ENCODE measurements at regions not wholly inside any gene's neighbourhood (a gene's known extent, or its start where the extent isn't known, plus 50 kb on each side); places are given as distances from the start of the nearest gene placed in this dataset.

GRCh38 chr7:92994901-92995300, 122.9 kb downstream of the SAMD9 start:
- Histone ChIP-seq H3K27me3 (replicated peaks; ENCODE audit: insufficient read depth) (no peaks in the 10 kb centered on the region), H3K4me3 (no peak overlapping the region), H3K4me1 (replicated peaks) (no peaks in the 10 kb centered on the region), H3K9me3 (no peaks in the 10 kb centered on the region), H3K36me3 (no peaks in the 10 kb centered on the region), H3K27ac (no peak overlapping the region)
- DNase-seq (ENCODE audit: low spot score): no peak
- intact Hi-C loops (cut with DNase I): no loop called here
- TF ChIP-seq POLR2AphosphoS5 (IDR thresholded peaks at IDR 0.05) (no peak), POLR2A (IDR thresholded peaks at IDR 0.05) (no peak), CTCF (IDR thresholded peaks at IDR 0.05) (no peak)
- WGBS: 88% methylated on average over 2 of the region's 2 CpGs

- intact Hi-C loops (cut with DNase I): no loop called here
- Histone ChIP-seq H3K27me3 (replicated peaks; ENCODE audit: insufficient read depth) (no peaks in the 10 kb centered on the region), H3K4me1 (replicated peaks) (no peaks in the 10 kb centered on the region), H3K27ac (no peak overlapping the region), H3K4me3 (no peak overlapping the region), H3K9me3 (no peaks in the 10 kb centered on the region), H3K36me3 (no peaks in the 10 kb centered on the region)
- DNase-seq (ENCODE audit: low spot score): no peak
- WGBS: 48% methylated on average over 1 of the region's 1 CpG
- TF ChIP-seq POLR2AphosphoS5 (IDR thresholded peaks at IDR 0.05): no peak
- no peak for TF ChIP-seq CTCF (IDR thresholded peaks at IDR 0.05)
- no peak for TF ChIP-seq POLR2A (IDR thresholded peaks at IDR 0.05)
Observed at GRCh38 chr7:92992932-92993331, 124.8 kb downstream of the SAMD9 start.

- no peaks in the 10 kb centered on the region for H3K9me3 ChIP-seq
- no peaks in the 10 kb centered on the region for H3K36me3 ChIP-seq
- no peaks in the 10 kb centered on the region for H3K4me1 ChIP-seq (replicated peaks)
- H3K27ac ChIP-seq: no peak overlapping the region
- intact Hi-C loops (cut with DNase I): no loop called here
- 58% methylated on average over 3 of the region's 3 CpGs for WGBS
- TF ChIP-seq POLR2AphosphoS5 (IDR thresholded peaks at IDR 0.05) (no peak), CTCF (IDR thresholded peaks at IDR 0.05) (no peak), POLR2A (IDR thresholded peaks at IDR 0.05) (no peak)
- DNase-seq (ENCODE audit: low spot score): no peak
- H3K27me3 ChIP-seq (replicated peaks; ENCODE audit: insufficient read depth): no peaks in the 10 kb centered on the region
- no peak overlapping the region for H3K4me3 ChIP-seq
Observed at GRCh38 chr7:92992483-92992882, 125.3 kb downstream of the SAMD9 start.

- no peaks in the 10 kb centered on the region for H3K4me1 ChIP-seq (replicated peaks)
- no peaks in the 10 kb centered on the region for H3K27me3 ChIP-seq (replicated peaks; ENCODE audit: insufficient read depth)
- H3K4me3 ChIP-seq: no peak overlapping the region
- TF ChIP-seq POLR2A (IDR thresholded peaks at IDR 0.05): no peak
- TF ChIP-seq POLR2AphosphoS5 (IDR thresholded peaks at IDR 0.05): no peak
- TF ChIP-seq CTCF (IDR thresholded peaks at IDR 0.05): no peak
- H3K27ac ChIP-seq: no peak overlapping the region
- WGBS: 93% methylated on average over 1 of the region's 1 CpG
- no peaks in the 10 kb centered on the region for H3K36me3 ChIP-seq
- no peak for DNase-seq (ENCODE audit: low spot score)
- intact Hi-C loops (cut with DNase I): no loop called here
- H3K9me3 ChIP-seq: no peaks in the 10 kb centered on the region
Observed at GRCh38 chr7:92991190-92991589, 126.6 kb downstream of the SAMD9 start.

- Histone ChIP-seq H3K27me3 (replicated peaks; ENCODE audit: insufficient read depth) (no peaks in the 10 kb centered on the region), H3K4me1 (replicated peaks) (no peaks in the 10 kb centered on the region), H3K9me3 (no peaks in the 10 kb centered on the region), H3K4me3 (no peak overlapping the region), H3K27ac (no peak overlapping the region), H3K36me3 (no peaks in the 10 kb centered on the region)
- no peak for DNase-seq (ENCODE audit: low spot score)
- no peak for TF ChIP-seq POLR2A (IDR thresholded peaks at IDR 0.05)
- no peak for TF ChIP-seq CTCF (IDR thresholded peaks at IDR 0.05)
- TF ChIP-seq POLR2AphosphoS5 (IDR thresholded peaks at IDR 0.05): no peak
- 62% methylated on average over 3 of the region's 3 CpGs for WGBS
- intact Hi-C loops (cut with DNase I): no loop called here
Observed at GRCh38 chr7:92988941-92989545, 128.7 kb downstream of the SAMD9 start.
